Stimulated activated memory B cell treated with anti-CD40 and anti-IgM and Interleukin-4, amounts not matched to agents 10 μg/mL and 1 μg/mL and 100 μg/mL, for 72 hours (primary cell): ENCODE measurements at regions not wholly inside any gene's neighbourhood (a gene's known extent, or its start where the extent isn't known, plus 50 kb on each side); places are given as distances from the start of the nearest gene placed in this dataset.
"Not testable (repeated sequence)": the region's sequence is repeated elsewhere in the genome, so short reads cannot be mapped to it uniquely, and the experiment has no call there.

ENCODE experiments used
- ATAC-seq: fragments of 150-1000 bp; cut with Tn5 transposase; 2 replicates; pipeline ENCODE4 v1.10.0; 2021
- H3K27ac Mint-ChIP-seq: one replicate; pipeline ENCODE4 v1.8.0; 2022; ENCODE audit warnings: mild to moderate bottlenecking, mixed read lengths
- H3K27me3 Mint-ChIP-seq: one replicate; pipeline ENCODE4 v1.8.0; 2022; ENCODE audit warnings: mixed read lengths
- H3K36me3 Mint-ChIP-seq: one replicate; pipeline ENCODE4 v1.8.0; 2022; ENCODE audit warnings: mixed read lengths
- H3K4me1 Mint-ChIP-seq: one replicate; pipeline ENCODE4 v1.8.0; 2022; ENCODE audit warnings: mixed read lengths
- H3K4me3 Mint-ChIP-seq: one replicate; pipeline ENCODE4 v1.8.0; 2022; ENCODE audit warnings: mild to moderate bottlenecking, moderate library complexity, mixed read lengths
- H3K9me3 Mint-ChIP-seq: one replicate; pipeline ENCODE4 v1.8.0; 2022; ENCODE audit warnings: mixed read lengths

- H3K9me3 Mint-ChIP-seq: peaks cover 5% of the 10 kb centered on the region
- H3K27me3 Mint-ChIP-seq: no peaks in the 10 kb centered on the region
- no peak for ATAC-seq
- no peak overlapping the region for H3K27ac Mint-ChIP-seq
- H3K4me3 Mint-ChIP-seq: no peak overlapping the region
- H3K36me3 Mint-ChIP-seq: no peaks in the 10 kb centered on the region
- peaks cover 54% of the 10 kb centered on the region for H3K4me1 Mint-ChIP-seq
Observed at GRCh38 chr12:89877136-89877535, 168.5 kb upstream of the ATP2B1 start.

- Mint-ChIP-seq H3K4me1 (peaks cover 50% of the 10 kb centered on the region), H3K36me3 (peaks cover 8% of the 10 kb centered on the region), H3K27ac (no peak overlapping the region), H3K9me3 (peaks cover 13% of the 10 kb centered on the region), H3K27me3 (no peaks in the 10 kb centered on the region), H3K4me3 (no peak overlapping the region)
- ATAC-seq: no peak
Observed at GRCh38 chr12:89875809-89876208, 167.2 kb upstream of the ATP2B1 start.

GRCh38 chr12:89875225-89875624 is 166.6 kb upstream of the ATP2B1 start:
- Mint-ChIP-seq H3K36me3 (peaks cover 11% of the 10 kb centered on the region), H3K4me1 (peaks cover 44% of the 10 kb centered on the region), H3K27me3 (no peaks in the 10 kb centered on the region), H3K4me3 (no peak overlapping the region), H3K27ac (peak overlapping the region; percentile 49), H3K9me3 (peaks cover 14% of the 10 kb centered on the region)
- ATAC-seq: no peak

- peaks cover 16% of the 10 kb centered on the region for H3K9me3 Mint-ChIP-seq
- peaks cover 14% of the 10 kb centered on the region for H3K36me3 Mint-ChIP-seq
- no peak overlapping the region for H3K4me3 Mint-ChIP-seq
- ATAC-seq: no peak
- H3K27me3 Mint-ChIP-seq: no peaks in the 10 kb centered on the region
- H3K4me1 Mint-ChIP-seq: peaks cover 41% of the 10 kb centered on the region
- peak overlapping the region; percentile 49 for H3K27ac Mint-ChIP-seq
Observed at GRCh38 chr12:89874146-89874545, 165.5 kb upstream of the ATP2B1 start.

GRCh38 chr12:89873745-89874144 is 165.1 kb upstream of the ATP2B1 start:
- Mint-ChIP-seq H3K4me3 (no peak overlapping the region), H3K9me3 (peaks cover 16% of the 10 kb centered on the region), H3K27ac (peak overlapping the region; percentile 49), H3K4me1 (peaks cover 37% of the 10 kb centered on the region), H3K27me3 (no peaks in the 10 kb centered on the region), H3K36me3 (peaks cover 14% of the 10 kb centered on the region)
- ATAC-seq: peak; percentile 47

GRCh38 chr12:89872922-89873630 is 164.4 kb upstream of the ATP2B1 start:
- Mint-ChIP-seq H3K9me3 (peaks cover 16% of the 10 kb centered on the region), H3K4me1 (peaks cover 30% of the 10 kb centered on the region), H3K4me3 (no peak overlapping the region), H3K27me3 (no peaks in the 10 kb centered on the region), H3K36me3 (peaks cover 14% of the 10 kb centered on the region), H3K27ac (peak overlapping the region; percentile 4)
- ATAC-seq: no peak

- Mint-ChIP-seq H3K36me3 (peaks cover 14% of the 10 kb centered on the region), H3K4me1 (peaks cover 29% of the 10 kb centered on the region), H3K27ac (peak overlapping the region; percentile 33), H3K4me3 (no peak overlapping the region), H3K9me3 (peaks cover 16% of the 10 kb centered on the region), H3K27me3 (no peaks in the 10 kb centered on the region)
- no peak for ATAC-seq
Observed at GRCh38 chr12:89870413-89871184, 162.0 kb upstream of the ATP2B1 start.

GRCh38 chr12:89867611-89868010 is 159.0 kb upstream of the ATP2B1 start:
- ATAC-seq, H3K4me3 Mint-ChIP-seq, H3K27me3 Mint-ChIP-seq, H3K27ac Mint-ChIP-seq: not testable (repeated sequence)
- Mint-ChIP-seq H3K9me3 (peaks cover 20% of the 10 kb centered on the region), H3K4me1 (peaks cover 42% of the 10 kb centered on the region), H3K36me3 (peaks cover 14% of the 10 kb centered on the region)

- Mint-ChIP-seq H3K4me3 (no peak overlapping the region), H3K4me1 (peaks cover 52% of the 10 kb centered on the region), H3K27ac (peak overlapping the region; percentile 99), H3K27me3 (no peaks in the 10 kb centered on the region), H3K36me3 (peaks cover 5% of the 10 kb centered on the region), H3K9me3 (peaks cover 5% of the 10 kb centered on the region)
- ATAC-seq: no peak
Observed at GRCh38 chr12:89864411-89864810, 155.8 kb upstream of the ATP2B1 start.

GRCh38 chr12:89863968-89864367 is 155.3 kb upstream of the ATP2B1 start:
- peak overlapping the region; percentile 99 for H3K27ac Mint-ChIP-seq
- H3K27me3 Mint-ChIP-seq: no peaks in the 10 kb centered on the region
- peaks cover 5% of the 10 kb centered on the region for H3K9me3 Mint-ChIP-seq
- ATAC-seq: peak; percentile 69
- H3K36me3 Mint-ChIP-seq: peaks cover 5% of the 10 kb centered on the region
- peaks cover 56% of the 10 kb centered on the region for H3K4me1 Mint-ChIP-seq
- H3K4me3 Mint-ChIP-seq: peak overlapping the region; percentile 77

- H3K27me3 Mint-ChIP-seq: no peaks in the 10 kb centered on the region
- H3K36me3 Mint-ChIP-seq: peaks cover 5% of the 10 kb centered on the region
- ATAC-seq: peak; percentile 88
- H3K9me3 Mint-ChIP-seq: peaks cover 5% of the 10 kb centered on the region
- H3K4me3 Mint-ChIP-seq: peak overlapping the region; percentile 77
- H3K4me1 Mint-ChIP-seq: peaks cover 61% of the 10 kb centered on the region
- peak overlapping the region; percentile 99 for H3K27ac Mint-ChIP-seq
Observed at GRCh38 chr12:89863493-89863938, 154.9 kb upstream of the ATP2B1 start.

GRCh38 chr12:89862511-89863445 is 154.1 kb upstream of the ATP2B1 start:
- Mint-ChIP-seq H3K4me1 (peaks cover 68% of the 10 kb centered on the region), H3K27me3 (no peaks in the 10 kb centered on the region), H3K36me3 (peaks cover 5% of the 10 kb centered on the region), H3K27ac (peak overlapping the region; percentile 99), H3K9me3 (peaks cover 5% of the 10 kb centered on the region), H3K4me3 (peak overlapping the region; percentile 77)
- peak; percentile 81 for ATAC-seq

- ATAC-seq: no peak
- Mint-ChIP-seq H3K27ac (peak overlapping the region; percentile 48), H3K36me3 (peaks cover 5% of the 10 kb centered on the region), H3K4me3 (no peak overlapping the region), H3K9me3 (peaks cover 5% of the 10 kb centered on the region), H3K4me1 (peaks cover 85% of the 10 kb centered on the region), H3K27me3 (no peaks in the 10 kb centered on the region)
Observed at GRCh38 chr12:89861086-89861485, 152.4 kb upstream of the ATP2B1 start.

GRCh38 chr12:89859508-89860220 is 151.0 kb upstream of the ATP2B1 start:
- peaks cover 91% of the 10 kb centered on the region for H3K4me1 Mint-ChIP-seq
- peak overlapping the region; percentile 79 for H3K27ac Mint-ChIP-seq
- peaks cover 3% of the 10 kb centered on the region for H3K9me3 Mint-ChIP-seq
- no peak for ATAC-seq
- peak overlapping the region; percentile 1 for H3K4me3 Mint-ChIP-seq
- H3K36me3 Mint-ChIP-seq: peaks cover 5% of the 10 kb centered on the region
- H3K27me3 Mint-ChIP-seq: no peaks in the 10 kb centered on the region
